ENCODE measurements at regions not wholly inside any gene's neighbourhood (a gene's known extent, or its start where the extent isn't known, plus 50 kb on each side); places are given as distances from the start of the nearest gene placed in this dataset.

GRCh38 chr2:219908538-219908937 is 281.1 kb downstream of the SLC4A3 start:
- DNase-seq (ENCODE audit: low read depth): no peak
- no peak; the same call in 1 of the 2 replicates for TF ChIP-seq CTCF (IDR thresholded peaks at IDR 0.05; ENCODE audit: control insufficient read depth, extremely low read depth, insufficient read depth)
- H3K4me3 ChIP-seq (ENCODE audit: low read depth, low read length): no peak overlapping the region

DNA sequence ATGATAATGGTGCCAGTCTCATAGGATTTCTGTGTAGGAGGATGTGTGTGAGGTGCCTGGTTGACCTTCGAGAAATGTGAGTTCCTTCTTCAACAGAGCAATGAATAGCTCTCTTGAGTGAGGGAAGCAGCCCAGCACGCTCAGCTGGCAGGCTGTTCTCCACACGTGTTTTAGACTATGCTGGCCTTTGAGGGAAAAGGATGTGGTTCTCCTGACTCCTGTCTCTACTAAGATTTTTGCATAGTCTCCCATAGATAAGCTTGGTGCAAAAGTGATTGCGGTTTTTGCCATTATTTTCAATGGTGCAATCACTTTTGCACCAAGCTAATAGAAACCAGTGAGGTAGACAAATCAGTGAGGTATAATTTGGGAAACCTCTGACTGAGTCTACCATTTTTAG is 284.1 kb downstream of the SLC4A3 start:
- DNase-seq (ENCODE audit: low read depth): no peak

GRCh38 chr2:219912491-219912921 is 285.1 kb downstream of the SLC4A3 start:
- TF ChIP-seq CTCF (IDR thresholded peaks at IDR 0.05; ENCODE audit: control insufficient read depth, extremely low read depth, insufficient read depth): no peak
- DNase-seq (ENCODE audit: low read depth): no peak
- H3K4me3 ChIP-seq (ENCODE audit: low read depth, low read length): no peak overlapping the region

More for the DNA sequence above, 284.1 kb downstream of the SLC4A3 start:
- TF ChIP-seq CTCF (IDR thresholded peaks at IDR 0.05; ENCODE audit: control insufficient read depth, extremely low read depth, insufficient read depth): no peak
- H3K4me3 ChIP-seq (ENCODE audit: low read depth, low read length): no peak overlapping the region

DNA sequence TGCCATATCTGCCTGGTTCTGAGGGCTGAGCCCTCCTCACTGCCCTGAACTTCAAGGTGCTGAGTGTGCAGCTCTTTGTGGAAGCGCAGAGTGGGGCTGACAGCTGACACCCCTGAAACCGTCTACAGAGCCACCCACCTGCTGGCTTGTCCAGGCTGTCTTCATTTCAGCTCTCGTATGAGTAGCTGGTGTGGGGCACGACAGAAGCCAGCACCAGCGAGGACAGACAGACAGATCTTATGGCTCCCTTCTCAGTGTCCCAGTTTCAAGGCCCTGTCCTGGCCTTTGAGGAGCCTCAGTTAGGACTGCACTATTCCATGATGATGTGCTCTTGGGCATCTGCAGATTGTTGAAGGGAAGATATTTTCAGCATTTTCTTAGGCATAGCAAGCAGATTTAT is 287.1 kb downstream of the SLC4A3 start:
- DNase-seq (ENCODE audit: low read depth): no peak
- no peak overlapping the region for H3K4me3 ChIP-seq (ENCODE audit: low read depth, low read length)
- TF ChIP-seq CTCF (IDR thresholded peaks at IDR 0.05; ENCODE audit: control insufficient read depth, extremely low read depth, insufficient read depth): no peak

DNA sequence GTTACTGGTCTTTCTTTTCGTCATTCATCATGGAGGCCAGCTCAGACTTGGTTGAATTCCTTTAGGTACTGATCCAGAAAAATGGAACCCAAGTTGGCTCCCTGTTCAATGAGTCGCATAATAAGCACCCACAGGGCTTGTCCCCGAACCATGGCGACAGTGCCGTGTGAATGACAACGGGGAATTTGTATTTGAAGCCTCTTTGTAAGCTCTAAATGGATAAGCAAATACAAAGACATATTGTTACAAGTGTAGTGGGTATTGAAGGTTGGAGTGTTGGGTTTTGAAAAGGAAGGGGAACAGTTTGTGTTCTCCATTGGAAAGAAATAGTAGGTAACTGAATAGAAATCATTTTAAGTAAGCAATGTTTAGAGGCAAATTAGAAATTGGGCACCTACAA is 288.9 kb downstream of the SLC4A3 start:
- TF ChIP-seq CTCF (IDR thresholded peaks at IDR 0.05; ENCODE audit: control insufficient read depth, extremely low read depth, insufficient read depth): no peak
- DNase-seq (ENCODE audit: low read depth): no peak
- no peak overlapping the region for H3K4me3 ChIP-seq (ENCODE audit: low read depth, low read length)

DNA sequence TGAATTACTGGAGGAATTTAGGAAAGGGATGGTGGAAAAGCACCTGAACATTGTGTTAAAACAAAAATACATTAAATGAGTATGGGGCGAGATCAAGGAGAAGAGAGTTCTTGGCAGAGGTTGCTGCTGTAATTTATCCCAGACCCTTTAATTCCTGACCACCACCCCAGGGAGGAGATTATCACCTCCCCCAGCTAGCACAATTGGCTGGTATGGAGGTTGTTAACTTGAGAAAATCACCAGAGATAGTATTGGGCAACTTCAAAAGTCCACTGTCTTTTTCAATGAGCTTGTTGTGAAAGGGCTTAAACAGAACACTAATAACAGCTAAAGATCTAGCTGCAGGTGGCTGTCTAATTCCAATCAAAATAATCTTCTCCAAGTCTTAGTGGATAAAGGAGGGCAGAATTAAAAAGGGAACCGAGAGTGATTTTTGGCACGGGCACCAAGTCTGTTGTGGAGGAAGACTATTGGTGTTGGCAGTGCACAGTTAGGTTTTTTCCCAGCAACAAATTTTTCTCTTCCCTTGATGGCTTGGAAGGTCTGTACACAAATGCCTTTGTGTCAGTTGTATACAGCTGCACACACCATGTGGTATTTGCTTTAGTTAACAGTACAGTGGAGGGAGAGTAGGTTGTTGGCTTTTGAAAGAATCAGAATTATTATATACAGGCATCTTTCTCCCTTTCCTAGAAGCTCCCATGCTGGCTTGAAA is 289.5 kb downstream of the SLC4A3 start:
- TF ChIP-seq CTCF (IDR thresholded peaks at IDR 0.05; ENCODE audit: control insufficient read depth, extremely low read depth, insufficient read depth): no peak
- no peak for DNase-seq (ENCODE audit: low read depth)

GRCh38 chr2:219918254-219918653 is 290.8 kb downstream of the SLC4A3 start:
- H3K4me3 ChIP-seq (ENCODE audit: low read depth, low read length): no peak overlapping the region
- no peak for DNase-seq (ENCODE audit: low read depth)
- TF ChIP-seq CTCF (IDR thresholded peaks at IDR 0.05; ENCODE audit: control insufficient read depth, extremely low read depth, insufficient read depth): no peak

More for the DNA sequence above, 289.5 kb downstream of the SLC4A3 start:
- no peak overlapping the region for H3K4me3 ChIP-seq (ENCODE audit: low read depth, low read length)

All from LNCaP clone FGC (cell line).